A549 (cell line): ENCODE measurements at regions not wholly inside any gene's neighbourhood (a gene's known extent, or its start where the extent isn't known, plus 50 kb on each side); places are given as distances from the start of the nearest gene placed in this dataset.

Experiments used
- ATAC-seq, 2 experiments: fragments of 200-7000 bp in 1 of 2; fragments of >200 bp in 1 of 2; cut with Nextera tagmentation in 1 of 2; cut with Tn5 transposase in 1 of 2; 3 replicates each; pipeline versions ENCODE4 v1.8.0 to v1.9.1; 2018 to 2020; ENCODE audit warnings: mild to moderate bottlenecking in 1 of 2, moderate library complexity in 1 of 2
- CTCF ChIA-PET: fragments of 300-600 bp; sonication (Branson Sonifier 250); formaldehyde crosslinking; extraction: SDS; loops from one replicate; lab custom pipeline; 2021; ENCODE audit warnings: antibody characterized with exemption, inconsistent platforms; lab: Yijun Ruan, JAX
- POLR2A ChIA-PET: fragments of 350-600 bp; formaldehyde crosslinking; extraction: SDS; loops from one replicate; lab custom pipeline; 2021; ENCODE audit warnings: antibody characterized with exemption, inconsistent platforms; lab: Yijun Ruan, JAX
- DNase-seq, 2 experiments: peaks; one replicate each; pipeline versions ENCODE4 v3.0.0 to v3.0.0-alpha.2; 2011 to 2016; ENCODE audit warnings: low read depth in 1 of 2, low spot score in 1 of 2
- FAIRE-seq: peaks from 2 replicates; lab custom pipeline; 2011; peaks lifted over from hg19 to GRCh38; lab: Jason Lieb, UNC
- H3K27ac ChIP-seq, 2 experiments: fragments of >200 bp; sonication (Bioruptor Twin); formaldehyde crosslinking; 3 replicates each; pipeline ENCODE4 v1.5.1; 2016 to 2017
- H3K4me1 ChIP-seq: fragments of >200 bp; sonication (Bioruptor Twin); formaldehyde crosslinking; 3 replicates; pipeline ENCODE4 v1.6.1; 2016
- H3K4me2 ChIP-seq: fragments of >200 bp; sonication (Bioruptor Twin); formaldehyde crosslinking; 3 replicates; pipeline ENCODE4 v1.6.1; 2016
- H3K4me3 ChIP-seq: fragments of >200 bp; sonication (Bioruptor Twin); formaldehyde crosslinking; 3 replicates; pipeline ENCODE4 v1.5.1; 2016
- H3K9me3 ChIP-seq: fragments of >200 bp; sonication (Bioruptor Twin); formaldehyde crosslinking; 3 replicates; pipeline ENCODE4 v1.6.1; 2016
- CHD2 ChIP-seq: fragments of 150-350 bp; IDR thresholded peaks from 2 replicates; pipeline ENCODE4 v1.6.1; 2014; ENCODE audit warnings: low read length; ENCODE audit not compliant: partially characterized antibody
- CHD4 ChIP-seq: fragments of 200-600 bp; sonication (generic); IDR thresholded peaks from 2 replicates; pipeline ENCODE4 v1.6.1; 2016; ENCODE audit warnings: antibody characterized with exemption, mild to moderate bottlenecking, borderline replicate concordance
- CTCF ChIP-seq: fragments of >200 bp; sonication (Bioruptor Twin); formaldehyde crosslinking; IDR thresholded peaks from 3 replicates; pipeline ENCODE4 v1.5.1; 2016
- EHF ChIP-seq: fragments of 250-450 bp; sonication (Bioruptor Pico); IDR thresholded peaks from 2 replicates; pipeline ENCODE4 v1.5.0; 2020; ENCODE audit warnings: mild to moderate bottlenecking
- ELK1 ChIP-seq: fragments of 150-350 bp; IDR thresholded peaks from 2 replicates; pipeline ENCODE4 v1.6.1; 2014; ENCODE audit warnings: low read depth, mild to moderate bottlenecking, low read length
- ESRRA ChIP-seq: fragments of 150-350 bp; IDR thresholded peaks from 2 replicates; pipeline ENCODE4 v1.6.1; 2014; ENCODE audit warnings: mild to moderate bottlenecking, low read length, borderline replicate concordance
- FOSB ChIP-seq: fragments of 250-450 bp; sonication (Bioruptor Pico); IDR thresholded peaks from 2 replicates; pipeline ENCODE4 v1.5.0; 2020; ENCODE audit warnings: mild to moderate bottlenecking, moderate library complexity
- GATA3 ChIP-seq: IDR thresholded peaks from 2 replicates; pipeline ENCODE4 v1.6.1; 2012; ENCODE audit warnings: borderline replicate concordance
- HDAC2 ChIP-seq: fragments of 200-600 bp; sonication (generic); IDR thresholded peaks from 2 replicates; pipeline ENCODE4 v1.6.1; 2016
- HES2 ChIP-seq: fragments of >200 bp; sonication (Bioruptor Twin); formaldehyde crosslinking; IDR thresholded peaks from 2 replicates; pipeline ENCODE4 v1.6.1; 2016
- HOXA7 ChIP-seq: fragments of 250-450 bp; sonication (Bioruptor Pico); IDR thresholded peaks from 2 replicates; pipeline ENCODE4 v1.5.0; 2020; ENCODE audit warnings: mild to moderate bottlenecking, moderate library complexity
- HOXB13 ChIP-seq: fragments of 250-450 bp; sonication (Bioruptor Pico); IDR thresholded peaks from 2 replicates; pipeline ENCODE4 v1.5.0; 2020; ENCODE audit warnings: low read depth, mild to moderate bottlenecking, moderate library complexity
- JUN ChIP-seq, 2 experiments: fragments of >200 bp; sonication (Bioruptor Twin); formaldehyde crosslinking; IDR thresholded peaks; 2 replicates in 1 of 2; 3 replicates in 1 of 2; pipeline ENCODE4 v1.6.1; 2016 to 2017
- KDM5A ChIP-seq: fragments of 200-600 bp; sonication (generic); IDR thresholded peaks from 2 replicates; pipeline ENCODE4 v1.6.1; 2016; ENCODE audit warnings: antibody characterized with exemption, mild to moderate bottlenecking
- MYC ChIP-seq: IDR thresholded peaks from 2 replicates; pipeline ENCODE4 v1.6.1; 2012; ENCODE audit warnings: mild to moderate bottlenecking, inconsistent platforms, low read length, improper control_type of control experiment, borderline replicate concordance
- NFE2L2 ChIP-seq: fragments of 150-350 bp; conservative IDR thresholded peaks from 2 replicates; pipeline ENCODE4 v1.6.1; 2014; ENCODE audit warnings: low read length
- NR3C1 ChIP-seq: fragments of >200 bp; sonication (Bioruptor Twin); formaldehyde crosslinking; IDR thresholded peaks from 3 replicates; pipeline ENCODE4 v1.6.1; 2017
- POLR2A ChIP-seq: IDR thresholded peaks from 2 replicates; pipeline ENCODE4 v1.6.1; 2012; ENCODE audit warnings: mild to moderate bottlenecking, low read length
- POLR2AphosphoS2 ChIP-seq: conservative IDR thresholded peaks from 2 replicates; pipeline ENCODE4 v1.6.1; 2012; ENCODE audit warnings: low read length, improper control_type of control experiment, inconsistent platforms
- RAD21 ChIP-seq, 2 experiments: fragments of >200 bp in 1 of 2; sonication (Bioruptor Twin) in 1 of 2; formaldehyde crosslinking in 1 of 2; IDR thresholded peaks in 1 of 2; conservative IDR thresholded peaks in 1 of 2; 2 replicates in 1 of 2; 3 replicates in 1 of 2; pipeline ENCODE4 v1.6.1; 2012 to 2018; ENCODE audit warnings: inconsistent platforms in 1 of 2
- RNF2 ChIP-seq: fragments of 200-600 bp; sonication (generic); IDR thresholded peaks from 2 replicates; pipeline ENCODE4 v1.6.1; 2016; ENCODE audit warnings: low read depth, mild to moderate bottlenecking, antibody characterized with exemption, moderate library complexity, borderline replicate concordance
- TP53 ChIP-seq: fragments of 250-450 bp; sonication (Bioruptor Pico); IDR thresholded peaks from 2 replicates; pipeline ENCODE4 v1.5.0; 2021; ENCODE audit warnings: mild to moderate bottlenecking, moderate library complexity
- USF2 ChIP-seq: fragments of 450-650 bp; IDR thresholded peaks from 2 replicates; pipeline ENCODE4 v1.6.1; 2014; ENCODE audit warnings: antibody characterized with exemption
- ZC3H11A ChIP-seq: fragments of 450-650 bp; IDR thresholded peaks from 2 replicates; pipeline ENCODE4 v1.6.1; 2014; ENCODE audit warnings: antibody characterized with exemption, mild to moderate bottlenecking
- ZNF302 ChIP-seq: fragments of 250-450 bp; sonication (Bioruptor Pico); IDR thresholded peaks from 2 replicates; pipeline ENCODE4 v1.9.0; 2021; ENCODE audit warnings: inconsistent platforms, mild to moderate bottlenecking, moderate library complexity
- ZSCAN20 ChIP-seq: fragments of 250-450 bp; sonication (Bioruptor Pico); IDR thresholded peaks from 2 replicates; pipeline ENCODE4 v1.8.0; 2022; ENCODE audit warnings: mild to moderate bottlenecking, moderate library complexity
- WGBS: methylation state at CpG from one replicate; pipeline ENCODE4 v1.1.6; 2017; ENCODE audit errors: missing lambda C conversion rate; 5-methylcytosine and 5-hydroxymethylcytosine counted together
- TF ChIP-seq, protein P1 (sequence below): IDR thresholded peaks from 2 replicates; pipeline ENCODE4 v1.6.1; 2012

GRCh38 chr2:121881950-121882349, 126.5 kb downstream of the TSN start:
- ATAC-seq = no peak
- Histone ChIP-seq H3K27ac (no peak overlapping the region), H3K4me3 (no peak overlapping the region), H3K4me1 (no peaks in the 10 kb centered on the region), H3K4me2 (no peak overlapping the region), H3K9me3 (no peaks in the 10 kb centered on the region)
- WGBS = 38% methylated on average over 4 of the region's 4 CpGs
- no peak for DNase-seq
- TF ChIP-seq POLR2AphosphoS2 = no peak
- TF ChIP-seq NFE2L2 = no peak
- no peak for TF ChIP-seq TP53 (CRISPR knock-in tag)
- no peak for TF ChIP-seq FOSB
- TF ChIP-seq NR3C1 = no peak
- TF ChIP-seq HOXB13 (CRISPR knock-in tag) = no peak
- TF ChIP-seq, protein P1, sequence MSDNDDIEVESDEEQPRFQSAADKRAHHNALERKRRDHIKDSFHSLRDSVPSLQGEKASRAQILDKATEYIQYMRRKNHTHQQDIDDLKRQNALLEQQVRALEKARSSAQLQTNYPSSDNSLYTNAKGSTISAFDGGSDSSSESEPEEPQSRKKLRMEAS = no peak
- TF ChIP-seq ZSCAN20 (CRISPR knock-in tag) = no peak
- TF ChIP-seq POLR2A = no peak
- TF ChIP-seq RAD21 (conservative IDR thresholded peaks at IDR 0.05 in 1 of 2, IDR thresholded peaks at IDR 0.05 in 1 of 2) = no peak
- no peak for TF ChIP-seq CHD2
- no peak for TF ChIP-seq CHD4
- no peak for TF ChIP-seq ESRRA
- ChIA-PET POLR2A (no interaction called here), CTCF (no interaction called here)
- FAIRE-seq = no peak

DNA sequence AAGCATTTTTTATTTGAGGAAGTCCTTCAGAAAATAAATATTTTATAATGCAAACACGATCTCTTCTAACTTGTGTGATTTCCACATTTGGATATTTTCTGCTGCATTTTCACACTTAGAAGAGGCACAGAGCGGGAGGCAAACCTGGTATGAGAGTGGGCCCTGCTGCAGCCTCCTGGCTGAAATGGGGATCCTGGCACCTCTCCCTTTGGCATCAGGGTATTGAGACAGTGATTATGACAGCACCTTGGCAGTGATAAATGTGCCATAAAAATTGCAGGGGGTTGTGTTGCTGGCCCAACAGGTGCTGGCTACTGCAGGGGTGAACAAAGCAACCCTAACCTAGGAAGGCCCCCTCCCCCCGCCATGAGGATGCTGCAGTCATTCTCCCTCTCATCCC, 128.6 kb downstream of the TSN start:
- Histone ChIP-seq H3K4me3 (no peak overlapping the region), H3K9me3 (no peaks in the 10 kb centered on the region), H3K4me1 (no peaks in the 10 kb centered on the region), H3K4me2 (no peak overlapping the region)
- POLR2A ChIA-PET = no interaction called here
- no peak for ATAC-seq
- CTCF ChIA-PET = no interaction called here
- FAIRE-seq = no peak
- no peak for DNase-seq
- TF ChIP-seq CHD4 (no peak), KDM5A (no peak), HDAC2 (no peak), EHF (CRISPR knock-in tag) (no peak), USF2 (no peak), ZNF302 (CRISPR knock-in tag) (no peak), CTCF (no peak), ZC3H11A (no peak), GATA3 (no peak), HOXA7 (CRISPR knock-in tag) (no peak), RNF2 (no peak), JUN (IDR thresholded peaks at IDR 0.05) (no peak), HES2 (no peak), ELK1 (no peak), MYC (no peak)
- TF ChIP-seq, all 56 proteins: peak for 0
- H3K27ac ChIP-seq = no peak overlapping the region
- WGBS = 4% methylated on average over 3 of the region's 3 CpGs
